Left forelimb (tissue), 1 donor: ENCODE measurements at regions not wholly inside any gene's neighbourhood (a gene's known extent, or its start where the extent isn't known, plus 50 kb on each side); places are given as distances from the start of the nearest gene placed in this dataset.
"Not testable (repeated sequence)": the region's sequence is repeated elsewhere in the genome, so short reads cannot be mapped to it uniquely, and the experiment has no call there.

ENCODE experiments used
- DNase-seq: peaks from one replicate; pipeline ENCODE4 v3.0.0-alpha.2; 2018; ENCODE audit warnings: low spot score

DNA sequence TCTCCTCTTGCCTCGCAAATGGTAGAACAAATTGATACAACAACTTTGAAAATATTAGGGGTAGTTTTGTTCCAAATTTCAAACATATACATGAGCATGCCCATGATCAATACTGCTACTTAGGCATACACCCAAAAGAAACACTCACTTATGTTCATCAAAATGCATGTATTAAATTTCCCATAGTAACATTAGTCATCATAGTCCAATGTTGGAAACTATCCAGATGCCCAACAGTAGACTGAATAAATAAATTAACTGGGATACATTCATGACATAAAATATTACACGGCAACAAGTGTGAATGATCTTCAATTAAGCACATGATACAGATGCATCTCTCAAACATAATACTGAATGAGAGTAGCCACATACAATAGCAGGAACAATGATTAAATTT lies 391.6 kb downstream of the CDH11 start:
- DNase-seq = no peak

DNA sequence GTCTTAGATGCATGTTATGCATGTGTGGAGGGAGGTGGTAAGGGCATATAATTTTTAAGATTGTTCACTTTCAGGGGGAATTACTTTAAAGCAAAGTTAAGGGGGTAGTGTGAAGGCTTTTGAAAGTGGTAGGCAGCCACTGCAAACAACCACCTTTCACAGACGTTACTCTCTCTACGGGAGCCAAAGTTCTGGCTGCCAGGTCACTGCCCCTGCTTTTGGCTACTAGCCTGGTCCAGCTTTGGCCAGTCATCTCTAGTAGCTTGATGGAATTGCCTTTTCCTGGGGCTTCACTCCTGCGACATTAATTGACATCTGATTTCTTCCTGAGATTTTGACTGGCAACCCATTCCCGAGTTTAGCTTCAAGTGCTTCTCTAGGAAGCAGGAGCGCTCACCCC lies 397.5 kb downstream of the CDH11 start:
- no peak for DNase-seq

DNA sequence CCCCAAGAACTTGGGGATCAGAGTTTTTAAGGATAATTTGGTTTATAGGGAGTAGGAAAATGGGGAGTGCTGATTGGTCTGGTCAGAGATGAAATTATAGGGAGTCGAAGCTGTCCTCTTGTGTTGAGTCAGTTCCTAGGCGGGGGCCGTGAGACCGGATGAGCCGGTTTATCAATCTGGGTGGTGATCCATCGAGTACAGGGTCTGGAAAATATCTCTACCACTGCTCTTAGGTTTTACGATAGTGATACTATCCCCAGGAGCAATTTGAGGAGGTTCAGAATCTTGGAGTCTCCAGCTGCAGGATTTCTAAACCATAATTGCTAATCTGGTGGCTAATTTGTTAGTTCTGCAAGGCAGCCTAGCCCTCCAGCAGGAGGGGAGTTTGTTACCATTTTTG lies 403.4 kb downstream of the CDH11 start:
- no peak for DNase-seq

DNA sequence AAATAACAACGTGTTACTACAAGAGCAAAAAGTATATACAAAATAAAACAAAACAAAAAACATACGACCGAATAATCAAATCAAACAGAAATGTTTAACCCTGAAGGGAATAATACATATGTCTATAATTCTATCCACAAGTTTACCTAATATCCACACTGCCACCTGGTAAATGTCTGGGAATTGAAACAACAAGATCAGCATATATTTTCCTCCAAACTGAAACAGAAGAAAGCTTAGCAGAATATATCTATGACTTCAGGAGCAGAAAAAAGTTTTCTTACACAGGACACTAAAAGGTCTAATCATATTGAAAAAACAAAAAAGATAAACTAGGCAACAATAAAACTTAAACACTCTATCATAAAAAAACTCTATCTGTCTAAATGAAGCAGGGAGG lies 404.0 kb downstream of the CDH11 start:
- DNase-seq = no peak

DNA sequence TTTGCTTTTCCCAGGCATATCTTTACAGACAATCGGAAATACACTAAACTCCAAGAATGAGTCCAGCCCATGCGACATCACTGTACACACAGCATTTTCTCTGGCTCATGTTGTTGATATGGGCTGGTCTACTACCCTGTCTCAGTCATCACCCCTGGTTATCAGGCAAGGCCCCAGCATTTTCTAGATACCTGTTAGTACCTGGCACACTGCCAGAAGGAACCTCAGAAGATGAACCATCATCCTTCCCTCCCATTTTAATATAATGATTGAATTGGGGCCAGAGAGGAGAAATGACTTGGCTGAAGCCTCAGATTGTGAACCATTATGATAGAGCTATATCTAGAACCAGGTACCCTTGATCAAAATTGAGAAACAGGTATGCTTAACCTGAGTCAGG lies 406.2 kb downstream of the CDH11 start:
- no peak for DNase-seq

DNA sequence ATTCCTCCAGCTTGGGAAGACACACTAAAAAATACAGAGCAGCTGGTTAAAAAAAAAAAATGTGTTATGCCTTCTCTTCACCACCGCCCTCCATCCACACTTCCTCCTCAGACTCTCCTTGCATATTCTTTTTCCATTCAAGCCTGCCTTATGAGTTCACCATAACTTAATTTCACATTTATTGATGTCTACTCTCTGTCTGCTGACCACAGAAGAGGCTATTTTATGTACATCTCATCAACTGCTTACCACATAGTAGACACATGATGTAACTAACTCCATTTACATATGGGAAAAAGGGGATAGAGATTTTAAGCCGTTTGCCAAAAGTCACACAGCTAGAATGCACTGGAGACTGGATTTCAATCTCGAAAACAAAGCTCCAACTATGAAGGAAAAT lies 409.8 kb downstream of the CDH11 start:
- no peak for DNase-seq

DNA sequence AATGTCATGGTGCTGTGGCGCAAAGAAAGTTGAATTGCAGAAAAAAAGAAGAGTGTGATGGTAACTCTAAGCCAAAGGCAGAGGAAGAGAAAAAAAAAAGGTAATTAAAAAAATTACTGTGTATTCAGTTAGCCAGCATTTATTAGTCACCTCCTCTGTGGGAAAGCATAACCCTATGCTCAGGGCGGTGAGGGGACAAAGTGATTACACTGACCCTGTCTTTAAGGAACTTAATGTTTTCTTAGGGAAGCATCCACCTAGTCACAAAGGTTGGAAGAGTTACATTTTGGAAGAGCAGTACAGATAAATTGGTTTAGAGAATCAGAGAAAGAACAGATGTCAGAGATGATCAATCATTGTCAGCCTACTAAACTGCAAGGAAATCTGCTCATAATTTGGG lies 410.3 kb downstream of the CDH11 start:
- no peak for DNase-seq

DNA sequence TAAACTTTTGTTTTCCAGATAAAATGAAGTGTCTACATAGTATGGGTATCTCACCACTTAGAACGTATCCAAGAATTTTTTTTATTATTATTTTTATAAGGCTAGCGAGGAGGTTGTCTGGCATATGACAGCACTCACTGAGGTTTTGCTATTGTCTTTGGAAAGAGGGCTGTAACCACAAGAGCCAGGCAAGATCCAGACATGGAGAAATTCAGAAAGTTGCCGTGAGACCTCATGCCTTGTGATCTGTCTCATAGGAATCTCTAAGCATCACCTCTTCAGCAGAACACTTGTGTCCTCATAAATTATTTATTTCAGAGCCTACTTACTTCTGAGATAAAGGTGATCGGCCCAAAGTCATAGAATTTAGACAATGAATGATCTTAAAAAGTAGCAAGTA lies 410.8 kb downstream of the CDH11 start:
- no peak for DNase-seq

DNA sequence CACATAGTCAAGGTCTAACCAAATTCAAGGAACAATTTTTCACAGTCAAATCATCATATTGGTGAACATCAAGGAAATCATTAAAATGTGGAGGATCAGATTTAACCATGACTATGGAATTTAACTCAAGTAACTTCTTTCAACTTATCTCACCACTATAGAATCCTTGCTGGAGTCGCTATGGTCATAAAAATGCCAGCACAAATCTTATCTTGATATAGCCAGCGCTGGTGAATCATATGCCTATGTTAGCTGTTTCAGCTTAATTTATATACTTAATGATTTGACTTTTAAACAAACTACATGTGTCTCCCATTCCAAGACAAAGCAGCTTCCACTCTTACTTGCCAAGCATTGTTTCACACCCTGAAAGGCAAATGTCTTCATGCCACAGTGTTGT lies 416.4 kb downstream of the CDH11 start:
- no peak for DNase-seq

DNA sequence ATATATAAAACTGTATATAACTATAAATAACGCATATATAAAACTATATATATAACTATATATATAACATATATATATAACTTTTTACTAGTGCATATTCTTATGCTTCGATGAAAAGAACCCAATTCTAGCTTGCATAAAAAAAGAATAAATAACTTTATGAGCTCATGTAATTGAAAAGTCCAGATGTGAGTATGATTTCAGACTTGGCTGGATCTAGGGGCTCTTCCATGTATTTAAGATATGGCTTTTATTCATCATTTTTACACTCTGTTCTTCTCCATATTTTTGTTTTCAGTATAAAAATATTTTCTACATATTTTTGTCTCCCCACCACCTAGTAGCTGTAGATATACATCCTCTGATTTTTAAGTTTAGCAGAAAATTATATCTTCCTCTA lies 417.5 kb downstream of the CDH11 start:
- DNase-seq = no peak

DNA sequence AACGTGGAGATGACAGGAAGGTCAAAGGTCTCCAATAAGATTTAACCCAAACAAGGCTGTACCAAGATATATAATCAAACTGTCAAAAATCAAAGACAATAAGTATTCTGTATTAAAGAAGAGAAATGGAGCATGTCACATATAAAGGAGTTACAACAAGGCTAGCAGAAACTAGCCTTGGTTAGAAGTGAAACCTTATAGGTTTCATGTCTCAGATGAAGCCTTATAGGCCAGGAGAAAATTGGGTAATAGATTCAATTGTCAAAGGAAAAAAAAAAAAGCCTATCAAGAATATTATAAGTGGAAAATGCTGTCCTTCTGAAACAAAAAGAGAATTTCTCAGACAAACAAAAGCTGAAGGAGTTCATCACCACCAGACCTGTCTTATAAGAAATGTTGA lies 419.4 kb downstream of the CDH11 start:
- DNase-seq = no peak

DNA sequence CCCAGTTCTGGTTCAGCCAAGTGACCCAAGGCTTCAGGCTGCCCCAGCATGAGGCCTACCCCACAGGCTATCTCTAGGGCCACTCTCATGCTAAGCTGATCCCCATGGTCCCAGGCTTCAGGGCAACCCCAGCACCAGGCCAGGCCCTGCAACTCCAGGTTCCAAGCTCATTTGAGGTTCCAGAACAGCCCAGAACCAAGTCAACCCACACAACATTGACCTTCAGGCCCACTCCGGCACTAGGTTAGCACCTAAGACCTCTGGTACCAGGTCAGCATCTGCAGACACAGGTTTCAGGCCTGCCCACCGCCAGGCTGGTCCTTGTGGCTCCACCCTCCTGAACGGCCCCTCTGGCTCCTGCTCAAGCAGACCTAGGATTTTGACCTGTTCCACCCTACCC lies 421.2 kb downstream of the CDH11 start:
- no peak for DNase-seq

DNA sequence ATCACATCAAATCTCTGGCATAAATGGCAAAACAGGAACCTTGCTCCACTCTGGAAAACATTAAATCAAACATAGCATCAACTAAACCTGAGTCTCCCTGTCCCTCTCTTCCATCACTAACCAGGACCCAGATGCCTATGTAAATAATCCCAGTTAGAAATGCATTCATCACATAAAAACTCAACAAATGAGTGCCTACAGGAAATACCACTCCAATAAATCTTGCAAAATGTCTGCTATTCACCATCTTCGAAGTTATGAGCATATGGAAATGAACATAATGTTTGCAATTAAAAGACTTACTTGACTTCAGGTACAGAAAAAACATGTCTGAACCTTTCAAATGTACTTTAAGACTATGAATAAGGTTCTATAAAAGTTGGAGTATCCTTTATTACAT lies 425.0 kb downstream of the CDH11 start:
- DNase-seq = no peak

DNA sequence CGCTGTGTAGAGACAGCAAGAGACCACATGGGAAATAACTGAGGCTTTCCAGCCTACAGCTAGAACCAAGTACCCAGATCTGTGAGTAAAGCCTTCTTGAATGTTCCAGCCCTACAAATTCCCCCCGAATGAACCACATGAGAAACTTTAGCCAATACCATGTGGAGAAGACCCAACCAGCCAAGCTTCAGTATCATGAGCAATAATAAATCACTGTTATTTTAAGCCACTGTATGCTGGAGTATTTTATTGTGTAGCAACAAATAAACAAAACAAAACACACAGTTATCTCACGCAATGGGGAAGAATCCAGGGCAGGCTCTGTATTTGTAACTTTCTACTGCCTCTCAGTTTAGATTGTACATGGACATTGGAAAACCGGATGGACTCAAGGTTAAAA lies 426.2 kb downstream of the CDH11 start:
- no peak for DNase-seq

DNA sequence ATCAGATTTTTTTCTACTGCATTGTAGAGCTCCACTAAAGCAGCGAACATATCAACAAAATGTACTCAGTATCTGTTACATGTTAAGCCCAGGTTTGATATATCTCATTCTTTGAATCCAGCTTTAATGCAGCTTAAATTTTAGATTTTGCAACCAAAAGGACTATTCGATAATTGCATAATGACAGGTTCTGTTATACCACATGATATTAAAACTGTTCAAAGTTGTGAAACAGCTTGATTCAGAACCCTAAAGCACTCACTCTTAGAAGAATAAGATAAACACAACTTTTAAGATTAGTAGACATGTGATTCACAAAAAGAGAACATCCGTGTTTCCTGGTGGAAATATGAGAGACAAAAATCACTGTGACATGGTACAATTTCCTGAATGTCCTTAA lies 427.9 kb downstream of the CDH11 start:
- no peak for DNase-seq

DNA sequence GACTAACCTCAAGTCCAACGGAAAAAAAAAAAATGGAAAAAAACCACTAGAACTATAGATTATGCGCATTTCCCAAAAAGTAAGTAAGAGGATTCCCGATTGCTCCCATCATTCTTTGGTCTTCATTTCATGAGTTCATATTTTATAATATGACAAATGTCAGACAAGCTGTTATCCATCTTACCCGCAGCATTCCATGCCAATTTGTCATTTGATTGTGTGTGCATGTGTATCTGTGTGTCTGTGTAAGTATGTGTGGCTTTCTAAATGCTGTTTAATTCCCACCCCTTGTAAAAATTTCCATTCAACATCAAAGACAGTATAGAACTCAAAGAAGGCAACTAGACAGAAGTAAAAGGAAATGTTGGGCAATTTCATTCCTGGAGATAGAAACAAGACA lies 434.1 kb downstream of the CDH11 start:
- no peak for DNase-seq

DNA sequence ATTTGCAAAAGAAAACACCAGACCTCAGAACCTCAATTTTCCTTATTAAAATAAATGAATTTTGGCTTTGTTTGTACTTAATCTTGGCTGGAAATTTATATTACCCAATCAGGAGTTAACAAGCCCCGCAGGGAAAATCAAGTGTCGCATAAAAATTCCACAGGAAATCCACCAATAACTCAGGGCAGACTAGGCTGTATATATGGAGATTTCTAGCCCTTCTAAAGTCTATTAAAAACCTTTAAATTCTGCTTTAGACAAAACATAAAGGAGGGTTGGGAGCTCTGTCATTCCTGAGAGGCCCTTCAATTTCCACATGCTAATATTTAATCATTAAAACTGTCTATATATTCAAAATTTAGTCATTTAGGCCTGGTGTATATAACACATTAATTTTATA lies 434.7 kb downstream of the CDH11 start:
- DNase-seq = no peak

DNA sequence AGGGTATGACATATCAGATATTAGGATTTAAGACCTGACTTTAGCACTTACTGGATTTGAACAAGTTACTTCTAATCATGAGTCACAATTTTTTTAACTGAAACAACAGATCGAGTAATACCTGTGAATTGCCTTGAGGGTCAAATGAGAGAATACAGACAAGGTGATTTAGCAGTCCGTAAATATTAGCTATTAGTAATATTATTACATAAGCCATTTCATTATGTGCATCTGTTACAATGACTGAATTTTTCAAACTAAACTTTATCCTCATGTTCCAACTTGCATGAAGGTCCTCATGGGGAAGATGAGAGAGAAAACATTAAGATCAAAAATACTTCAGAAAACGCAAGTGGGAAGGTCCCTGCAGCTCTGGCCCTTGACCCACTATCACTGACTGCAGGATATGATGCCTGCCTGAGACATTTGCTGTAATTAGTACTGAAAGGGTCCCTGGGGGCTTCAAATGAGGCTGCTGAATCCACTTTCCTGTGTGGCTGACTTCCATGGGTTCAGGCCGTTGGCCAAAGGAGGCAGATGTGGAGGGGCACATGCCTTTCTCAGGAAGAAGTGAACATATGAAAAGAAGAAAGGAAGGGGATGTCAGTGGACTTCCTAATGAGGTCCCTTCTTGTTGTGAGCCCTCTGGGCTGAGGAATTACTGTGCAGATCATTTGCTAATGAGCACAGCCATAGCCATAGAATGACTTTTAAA lies 441.7 kb downstream of the CDH11 start:
- no peak for DNase-seq

DNA sequence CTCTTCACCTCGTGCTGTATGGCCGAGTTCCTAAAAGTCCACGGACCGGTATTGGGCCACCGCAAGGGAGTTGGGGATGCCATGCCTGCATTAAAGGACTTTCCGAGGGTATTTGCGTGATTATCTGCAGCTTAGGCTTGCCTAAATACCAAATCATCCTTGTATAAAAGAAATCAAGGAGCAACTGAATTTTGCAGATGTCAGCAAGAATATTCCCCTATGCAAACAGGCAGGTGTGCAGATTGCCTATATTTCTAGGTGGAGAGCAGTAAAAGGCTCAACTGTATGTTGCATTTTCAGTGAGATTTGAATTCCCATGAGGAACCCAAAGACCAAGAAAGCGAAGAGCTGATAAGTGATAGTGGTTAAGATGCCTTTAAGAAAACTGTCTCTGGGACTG lies 452.3 kb downstream of the CDH11 start:
- no peak for DNase-seq

DNA sequence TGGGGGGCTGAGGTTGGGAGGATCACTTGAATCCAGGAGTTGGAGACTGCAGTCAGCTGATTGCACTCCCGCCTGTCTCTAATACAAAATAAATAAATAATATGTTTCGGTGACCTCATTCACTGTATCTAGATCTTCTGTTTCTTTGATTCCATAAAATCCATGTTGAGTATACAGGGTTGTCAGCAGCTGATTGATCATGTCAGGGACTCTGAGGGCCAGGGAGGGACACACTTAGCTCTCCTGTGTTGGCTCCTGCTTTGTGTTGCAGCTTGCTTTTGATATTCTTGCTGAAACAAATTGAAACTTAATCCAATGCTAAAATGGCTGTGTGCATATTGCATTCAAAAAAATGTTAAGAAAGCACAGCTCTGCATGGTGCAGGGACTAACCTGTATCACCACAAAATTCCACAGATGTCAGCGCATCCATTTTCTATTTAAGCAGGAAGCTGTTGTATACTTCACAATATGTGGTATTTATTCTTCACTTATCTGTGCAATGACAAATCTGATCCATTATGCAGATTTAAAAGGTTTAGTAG lies 454.5 kb downstream of the CDH11 start:
- DNase-seq = no peak

DNA sequence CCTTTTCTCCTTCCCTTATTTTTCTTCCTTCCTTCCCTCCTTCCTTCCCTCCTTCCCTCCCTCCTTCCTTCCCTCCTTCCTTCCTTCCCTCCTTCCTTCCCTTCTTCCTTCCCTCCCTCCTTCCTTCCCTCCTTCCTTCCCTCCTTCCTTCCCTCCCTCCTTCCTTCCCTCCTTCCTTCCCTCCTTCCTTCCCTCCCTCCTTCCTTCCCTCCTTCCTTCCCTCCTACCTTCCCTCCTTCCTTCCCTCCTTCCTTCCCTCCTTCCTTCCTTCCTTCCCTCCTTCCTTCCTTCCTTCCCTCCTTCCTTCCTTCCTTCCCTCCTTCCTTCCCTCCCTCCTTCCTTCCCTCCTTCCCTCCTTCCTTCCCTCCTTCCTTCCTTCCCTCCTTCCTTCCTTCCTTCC lies 459.6 kb downstream of the CDH11 start:
- DNase-seq = not testable (repeated sequence)

DNA sequence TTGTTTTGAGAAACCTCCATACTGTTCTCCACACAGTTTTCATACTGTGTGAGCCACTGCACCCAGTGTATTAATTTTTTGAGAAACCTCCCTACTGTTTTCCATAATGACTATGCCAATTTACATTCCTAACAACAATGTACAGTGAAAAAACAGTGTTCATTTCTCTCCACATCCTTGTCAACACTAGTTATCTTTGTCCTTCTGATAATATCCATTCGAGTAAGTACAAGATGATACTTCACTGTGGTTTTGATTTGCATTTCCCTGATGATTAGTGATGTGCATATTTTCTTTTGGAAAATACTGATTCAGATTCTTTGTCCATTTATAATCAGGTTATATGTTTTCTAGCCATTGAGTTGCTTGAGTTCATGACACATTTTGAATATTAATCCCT lies 462.0 kb downstream of the CDH11 start:
- DNase-seq = no peak

DNA sequence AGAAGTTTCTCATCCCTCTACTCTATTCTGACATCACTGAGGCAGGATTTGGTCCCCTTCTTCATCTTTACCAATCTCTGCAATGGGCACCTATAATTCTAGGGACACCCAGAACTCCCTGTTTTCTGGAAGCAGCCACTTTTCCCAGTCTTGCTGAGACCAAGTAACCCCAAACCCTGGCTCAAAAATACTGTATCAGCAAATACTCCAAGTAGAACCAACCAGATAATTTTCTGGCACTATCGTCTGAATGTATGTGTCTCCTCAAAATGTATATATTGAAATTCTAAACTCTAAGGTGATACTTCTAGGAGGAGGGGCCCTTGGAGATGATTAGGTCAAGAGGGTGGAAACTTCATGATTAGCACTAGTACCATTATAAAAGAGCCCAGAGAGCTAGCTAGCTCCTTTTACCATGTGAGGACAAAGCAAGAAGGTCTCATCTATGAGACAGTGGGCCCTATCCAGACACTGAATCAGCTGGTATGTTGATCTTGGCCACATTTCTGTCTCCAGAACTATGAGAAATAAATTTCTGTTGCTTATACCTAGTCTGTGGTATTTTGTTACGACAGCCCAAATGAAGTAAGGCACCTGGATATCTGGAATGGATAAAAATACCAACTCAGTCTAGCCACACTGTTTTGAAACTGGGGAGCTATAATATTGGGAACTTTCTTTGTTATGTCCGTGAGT lies 464.4 kb downstream of the CDH11 start:
- DNase-seq = no peak

DNA sequence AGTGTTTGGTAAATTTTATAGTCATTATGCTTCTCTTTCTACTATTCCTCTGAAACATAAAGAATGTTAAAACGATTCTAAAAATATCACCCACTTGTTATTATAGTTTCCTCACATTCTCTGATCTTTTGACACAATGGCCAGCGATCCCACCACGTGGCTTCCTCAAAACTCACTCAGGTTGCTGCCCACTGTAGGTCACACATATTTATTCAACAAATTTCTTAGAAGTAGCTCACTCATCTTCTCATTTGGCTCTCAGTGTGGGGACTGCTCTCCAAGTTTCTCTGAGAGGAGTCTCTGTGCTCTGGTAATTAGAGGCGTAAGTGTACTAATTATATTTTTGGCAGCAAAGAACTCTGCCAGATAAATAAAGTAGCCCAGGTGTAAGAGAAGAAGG lies 465.4 kb downstream of the CDH11 start:
- DNase-seq = no peak
